Transverse colon (tissue), 4 donors: ENCODE measurements at regions not wholly inside any gene's neighbourhood (a gene's known extent, or its start where the extent isn't known, plus 50 kb on each side); places are given as distances from the start of the nearest gene placed in this dataset.

Experiments used
- CTCF ChIP-seq, 5 experiments: fragments of 200-600 bp in 3 of 5; fragments of 450-650 bp in 2 of 5; sonication (generic) in 3 of 5; IDR thresholded peaks; 1 replicate in 2 of 5; 2 replicates in 3 of 5; pipeline ENCODE4 v1.5.1; 2016 to 2017; ENCODE audit warnings: antibody characterized with exemption in 5 of 5, inconsistent platforms in 3 of 5, mild to moderate bottlenecking in 2 of 5, moderate library complexity in 1 of 5
- POLR2A ChIP-seq: fragments of 450-650 bp; IDR thresholded peaks from one replicate; pipeline ENCODE4 v1.6.1; 2016; ENCODE audit warnings: antibody characterized with exemption, mild to moderate bottlenecking, moderate library complexity
- POLR2AphosphoS5 ChIP-seq, 3 donors: sonication (generic); formaldehyde crosslinking; IDR thresholded peaks; one replicate each; pipeline ENCODE4 v1.6.1; 2016; ENCODE audit warnings: antibody characterized with exemption in 3 of 3

GRCh38 chr6:11407414-11407813, 130.1 kb upstream of the TMEM170B start:
- no peak for TF ChIP-seq CTCF (IDR thresholded peaks at IDR 0.05)
- TF ChIP-seq POLR2A = no peak
- TF ChIP-seq POLR2AphosphoS5 (IDR thresholded peaks at IDR 0.05) = no peak
